ENCODE measurements at regions not wholly inside any gene's neighbourhood (a gene's known extent, or its start where the extent isn't known, plus 50 kb on each side); places are given as distances from the start of the nearest gene placed in this dataset.

- TF ChIP-seq TAF1 (IDR thresholded peaks at IDR 0.05; ENCODE audit: low read depth): no peak
- no peaks in the 10 kb centered on the region for H3K27me3 ChIP-seq (ENCODE audit: insufficient read depth, low read depth, low read length)
- H3K4me2 ChIP-seq (ENCODE audit: low read length): no peak overlapping the region
- no peaks in the 10 kb centered on the region for H3K9me3 ChIP-seq (ENCODE audit: low read length)
- no peaks in the 10 kb centered on the region for H3K36me3 ChIP-seq (ENCODE audit: insufficient read depth, low read length)
- no peak overlapping the region for H3K9ac ChIP-seq (ENCODE audit: low read length)
- no peaks in the 10 kb centered on the region for H4K20me1 ChIP-seq (ENCODE audit: insufficient read depth)
- no peak overlapping the region for H3K4me3 ChIP-seq (ENCODE audit: low read length)
- H2AFZ ChIP-seq (ENCODE audit: low read depth, low read length): no peak overlapping the region
- no peaks in the 10 kb centered on the region for H3K9me2 ChIP-seq (ENCODE audit: insufficient read depth, low read length)
- H3F3A ChIP-seq (ENCODE audit: insufficient read depth, low read length, poor library complexity, severe bottlenecking): no peaks in the 10 kb centered on the region
- H3K79me2 ChIP-seq (replicated peaks; ENCODE audit: insufficient read depth, low read length): no peaks in the 10 kb centered on the region
- no peak overlapping the region for H3K27ac ChIP-seq (ENCODE audit: low read length)
Measured at GRCh38 chr4:163693211-163693610, 198.7 kb downstream of the TMA16 start.

- H3K79me2 ChIP-seq (replicated peaks; ENCODE audit: insufficient read depth, low read length): no peaks in the 10 kb centered on the region
- H3F3A ChIP-seq (ENCODE audit: insufficient read depth, low read length, poor library complexity, severe bottlenecking): no peaks in the 10 kb centered on the region
- no peak overlapping the region for H2AFZ ChIP-seq (ENCODE audit: low read depth, low read length)
- H4K20me1 ChIP-seq (ENCODE audit: insufficient read depth): no peaks in the 10 kb centered on the region
- H3K9me2 ChIP-seq (ENCODE audit: insufficient read depth, low read length): no peaks in the 10 kb centered on the region
- no peak overlapping the region for H3K9ac ChIP-seq (ENCODE audit: low read length)
- H3K36me3 ChIP-seq (ENCODE audit: insufficient read depth, low read length): no peaks in the 10 kb centered on the region
- no peak overlapping the region for H3K27ac ChIP-seq (ENCODE audit: low read length)
- H3K27me3 ChIP-seq (ENCODE audit: insufficient read depth, low read depth, low read length): no peaks in the 10 kb centered on the region
- no peak overlapping the region for H3K4me3 ChIP-seq (ENCODE audit: low read length)
- no peaks in the 10 kb centered on the region for H3K9me3 ChIP-seq (ENCODE audit: low read length)
- no peak overlapping the region for H3K4me2 ChIP-seq (ENCODE audit: low read length)
- TF ChIP-seq EP300 (conservative IDR thresholded peaks at IDR 0.05; ENCODE audit: poor library complexity, severe bottlenecking) (no peak), MXI1 (conservative IDR thresholded peaks at IDR 0.05; ENCODE audit: poor library complexity, severe bottlenecking) (no peak), EZH2 (IDR thresholded peaks at IDR 0.05; ENCODE audit: borderline replicate concordance, insufficient read depth, low read length, poor library complexity, severe bottlenecking) (no peak), POLR2AphosphoS5 (IDR thresholded peaks at IDR 0.05) (no peak), SMC3 (conservative IDR thresholded peaks at IDR 0.05; ENCODE audit: poor library complexity) (no peak)
- TF ChIP-seq, protein P1, sequence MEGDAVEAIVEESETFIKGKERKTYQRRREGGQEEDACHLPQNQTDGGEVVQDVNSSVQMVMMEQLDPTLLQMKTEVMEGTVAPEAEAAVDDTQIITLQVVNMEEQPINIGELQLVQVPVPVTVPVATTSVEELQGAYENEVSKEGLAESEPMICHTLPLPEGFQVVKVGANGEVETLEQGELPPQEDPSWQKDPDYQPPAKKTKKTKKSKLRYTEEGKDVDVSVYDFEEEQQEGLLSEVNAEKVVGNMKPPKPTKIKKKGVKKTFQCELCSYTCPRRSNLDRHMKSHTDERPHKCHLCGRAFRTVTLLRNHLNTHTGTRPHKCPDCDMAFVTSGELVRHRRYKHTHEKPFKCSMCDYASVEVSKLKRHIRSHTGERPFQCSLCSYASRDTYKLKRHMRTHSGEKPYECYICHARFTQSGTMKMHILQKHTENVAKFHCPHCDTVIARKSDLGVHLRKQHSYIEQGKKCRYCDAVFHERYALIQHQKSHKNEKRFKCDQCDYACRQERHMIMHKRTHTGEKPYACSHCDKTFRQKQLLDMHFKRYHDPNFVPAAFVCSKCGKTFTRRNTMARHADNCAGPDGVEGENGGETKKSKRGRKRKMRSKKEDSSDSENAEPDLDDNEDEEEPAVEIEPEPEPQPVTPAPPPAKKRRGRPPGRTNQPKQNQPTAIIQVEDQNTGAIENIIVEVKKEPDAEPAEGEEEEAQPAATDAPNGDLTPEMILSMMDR (IDR thresholded peaks at IDR 0.05; ENCODE audit: poor library complexity, severe bottlenecking): no peak
Measured at GRCh38 chr4:163693776-163694175, 199.3 kb downstream of the TMA16 start.

DNA sequence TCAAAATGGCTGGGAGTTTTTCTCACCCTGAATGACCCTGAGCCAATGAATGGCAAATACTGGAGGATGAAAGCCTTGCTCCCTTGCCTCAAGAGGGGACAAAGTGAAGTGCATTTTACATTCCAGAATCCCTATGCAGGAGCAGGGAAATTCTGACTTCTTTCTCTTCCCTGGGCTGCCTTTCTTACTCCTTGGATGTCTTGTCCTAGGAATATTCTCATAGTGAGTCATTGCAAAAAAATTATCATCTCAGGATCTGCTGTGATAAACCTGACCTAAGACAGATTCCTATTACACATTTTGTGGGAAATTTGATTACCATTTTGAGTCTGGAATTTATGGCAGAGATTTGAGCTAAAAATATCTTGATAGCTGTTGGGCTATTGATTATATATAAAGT is 199.9 kb downstream of the TMA16 start:
- Histone ChIP-seq H3K36me3 (ENCODE audit: insufficient read depth, low read length) (no peaks in the 10 kb centered on the region), H2AFZ (ENCODE audit: low read depth, low read length) (no peak overlapping the region), H3K79me2 (replicated peaks; ENCODE audit: insufficient read depth, low read length) (no peaks in the 10 kb centered on the region), H3K27me3 (ENCODE audit: insufficient read depth, low read depth, low read length) (no peaks in the 10 kb centered on the region), H3K4me3 (ENCODE audit: low read length) (no peak overlapping the region), H3K9ac (ENCODE audit: low read length) (no peak overlapping the region), H3K27ac (ENCODE audit: low read length) (no peak overlapping the region), H3K4me2 (ENCODE audit: low read length) (no peak overlapping the region), H3K9me2 (ENCODE audit: insufficient read depth, low read length) (no peaks in the 10 kb centered on the region), H3F3A (ENCODE audit: insufficient read depth, low read length, poor library complexity, severe bottlenecking) (no peaks in the 10 kb centered on the region), H3K9me3 (ENCODE audit: low read length) (no peaks in the 10 kb centered on the region), H4K20me1 (ENCODE audit: insufficient read depth) (no peaks in the 10 kb centered on the region)
- TF ChIP-seq EP300 (conservative IDR thresholded peaks at IDR 0.05; ENCODE audit: poor library complexity, severe bottlenecking): no peak
- TF ChIP-seq MXI1 (conservative IDR thresholded peaks at IDR 0.05; ENCODE audit: poor library complexity, severe bottlenecking): no peak
- TF ChIP-seq EZH2 (IDR thresholded peaks at IDR 0.05; ENCODE audit: borderline replicate concordance, insufficient read depth, low read length, poor library complexity, severe bottlenecking): no peak
- TF ChIP-seq RAD21 (conservative IDR thresholded peaks at IDR 0.05): no peak
- TF ChIP-seq REST (IDR thresholded peaks at IDR 0.05; ENCODE audit: borderline replicate concordance): no peak
- TF ChIP-seq POLR2AphosphoS5 (IDR thresholded peaks at IDR 0.05): no peak
- TF ChIP-seq SMC3 (conservative IDR thresholded peaks at IDR 0.05; ENCODE audit: poor library complexity): no peak
- TF ChIP-seq, protein P1 (IDR thresholded peaks at IDR 0.05; ENCODE audit: poor library complexity, severe bottlenecking): no peak
- no peak for TF ChIP-seq TAF1 (IDR thresholded peaks at IDR 0.05; ENCODE audit: low read depth)
